Stimulated activated CD8-positive, alpha-beta memory T cell treated with anti-CD3 and anti-CD28 coated beads, Interleukin-2, amount 100 ng/mL, for 48 hours (primary cell): ENCODE measurements at regions not wholly inside any gene's neighbourhood (a gene's known extent, or its start where the extent isn't known, plus 50 kb on each side); places are given as distances from the start of the nearest gene placed in this dataset.

Source experiments
- DNase-seq, 2 donors: peaks; one replicate each; pipeline ENCODE4 v3.0.0-alpha.2; 2020; ENCODE audit warnings: low read depth in 2 of 2

GRCh38 chr18:39770399-39770798 lies 2184.6 kb upstream of the PIK3C3 start:
- DNase-seq = no peak

- DNase-seq = no peak
Measured at GRCh38 chr18:39764873-39765272, 2190.2 kb upstream of the PIK3C3 start.

- no peak for DNase-seq
Measured at GRCh38 chr18:39761273-39761672, 2193.8 kb upstream of the PIK3C3 start.

GRCh38 chr18:39759926-39760325 lies 2194.3 kb upstream of the CELF4 start:
- no peak for DNase-seq

GRCh38 chr18:39753178-39753577 lies 2187.6 kb upstream of the CELF4 start:
- no peak for DNase-seq

- no peak for DNase-seq
Measured at GRCh38 chr18:39752351-39752750, 2186.8 kb upstream of the CELF4 start.

- DNase-seq = no peak
Measured at GRCh38 chr18:39751921-39752320, 2186.3 kb upstream of the CELF4 start.

- no peak for DNase-seq
Measured at GRCh38 chr18:39751161-39751560, 2185.6 kb upstream of the CELF4 start.

GRCh38 chr18:39749154-39749553 lies 2183.6 kb upstream of the CELF4 start:
- DNase-seq = no peak

GRCh38 chr18:39748727-39749126 lies 2183.1 kb upstream of the CELF4 start:
- DNase-seq = no peak

- DNase-seq = no peak
Measured at GRCh38 chr18:39746201-39746600, 2180.6 kb upstream of the CELF4 start.

- DNase-seq = no peak
Measured at GRCh38 chr18:39743463-39743862, 2177.9 kb upstream of the CELF4 start.

- no peak for DNase-seq
Measured at GRCh38 chr18:39741755-39742466, 2176.3 kb upstream of the CELF4 start.

GRCh38 chr18:39737869-39738268 lies 2172.3 kb upstream of the CELF4 start:
- DNase-seq = no peak

- DNase-seq = no peak
Measured at GRCh38 chr18:39732918-39733317, 2167.3 kb upstream of the CELF4 start.

- no peak for DNase-seq
Measured at GRCh38 chr18:39730606-39731005, 2165.0 kb upstream of the CELF4 start.

- DNase-seq = no peak
Measured at GRCh38 chr18:39724652-39725051, 2159.1 kb upstream of the CELF4 start.

- no peak for DNase-seq
Measured at GRCh38 chr18:39721712-39722111, 2156.1 kb upstream of the CELF4 start.

GRCh38 chr18:39713961-39714360 lies 2148.4 kb upstream of the CELF4 start:
- DNase-seq = no peak

GRCh38 chr18:39711701-39712100 lies 2146.1 kb upstream of the CELF4 start:
- no peak for DNase-seq

- no peak for DNase-seq
Measured at GRCh38 chr18:39705362-39705761, 2139.8 kb upstream of the CELF4 start.

GRCh38 chr18:39702888-39703287 lies 2137.3 kb upstream of the CELF4 start:
- no peak for DNase-seq

GRCh38 chr18:39701839-39702238 lies 2136.2 kb upstream of the CELF4 start:
- DNase-seq = no peak
